ENCODE measurements at regions not wholly inside any gene's neighbourhood (a gene's known extent, or its start where the extent isn't known, plus 50 kb on each side); places are given as distances from the start of the nearest gene placed in this dataset.

- no peak for TF ChIP-seq POLR2A (IDR thresholded peaks at IDR 0.05)
- TF ChIP-seq, protein P1, sequence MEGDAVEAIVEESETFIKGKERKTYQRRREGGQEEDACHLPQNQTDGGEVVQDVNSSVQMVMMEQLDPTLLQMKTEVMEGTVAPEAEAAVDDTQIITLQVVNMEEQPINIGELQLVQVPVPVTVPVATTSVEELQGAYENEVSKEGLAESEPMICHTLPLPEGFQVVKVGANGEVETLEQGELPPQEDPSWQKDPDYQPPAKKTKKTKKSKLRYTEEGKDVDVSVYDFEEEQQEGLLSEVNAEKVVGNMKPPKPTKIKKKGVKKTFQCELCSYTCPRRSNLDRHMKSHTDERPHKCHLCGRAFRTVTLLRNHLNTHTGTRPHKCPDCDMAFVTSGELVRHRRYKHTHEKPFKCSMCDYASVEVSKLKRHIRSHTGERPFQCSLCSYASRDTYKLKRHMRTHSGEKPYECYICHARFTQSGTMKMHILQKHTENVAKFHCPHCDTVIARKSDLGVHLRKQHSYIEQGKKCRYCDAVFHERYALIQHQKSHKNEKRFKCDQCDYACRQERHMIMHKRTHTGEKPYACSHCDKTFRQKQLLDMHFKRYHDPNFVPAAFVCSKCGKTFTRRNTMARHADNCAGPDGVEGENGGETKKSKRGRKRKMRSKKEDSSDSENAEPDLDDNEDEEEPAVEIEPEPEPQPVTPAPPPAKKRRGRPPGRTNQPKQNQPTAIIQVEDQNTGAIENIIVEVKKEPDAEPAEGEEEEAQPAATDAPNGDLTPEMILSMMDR (IDR thresholded peaks at IDR 0.05): no peak
Observed at GRCh38 chr6:112764377-112764776, 417.2 kb downstream of the RFPL4B start.
